H1 (cell line): ENCODE measurements at regions not wholly inside any gene's neighbourhood (a gene's known extent, or its start where the extent isn't known, plus 50 kb on each side); places are given as distances from the start of the nearest gene placed in this dataset.

Source experiments
- CTCF ChIA-PET: fragments of 300-600 bp; sonication (Branson Sonifier 250); formaldehyde crosslinking; loops from one replicate; lab custom pipeline; 2021; ENCODE audit not compliant: partially characterized antibody; lab: Charles Lee
- POLR2A ChIA-PET: fragments of 300-600 bp; sonication (Branson Sonifier 250); formaldehyde crosslinking; loops from one replicate; lab custom pipeline; 2021; ENCODE audit warnings: inconsistent platforms; ENCODE audit not compliant: partially characterized antibody; lab: Charles Lee
- DNase-seq, 2 experiments: peaks; one replicate each; pipeline versions ENCODE4 v3.0.0 to v3.0.0-alpha.2; 2010 to 2022; ENCODE audit warnings: low spot score in 2 of 2, low read depth in 1 of 2, mixed read lengths in 1 of 2
- FAIRE-seq: peaks from 2 replicates; lab custom pipeline; 2011; peaks lifted over from hg19 to GRCh38; lab: Jason Lieb, UNC
- H2AFZ ChIP-seq: 2 replicates; pipeline ENCODE4 v1.8.1; 2012; ENCODE audit warnings: low read length, inconsistent platforms
- H2AK5ac ChIP-seq: 2 replicates; pipeline ENCODE4 v1.6.1; 2013; ENCODE audit warnings: low read depth, low read length
- H2BK120ac ChIP-seq: replicated peaks from 2 replicates; pipeline ENCODE3; 2013; ENCODE audit warnings: low read depth, low read length, inconsistent platforms
- H2BK12ac ChIP-seq: 2 replicates; pipeline ENCODE4 v1.6.1; 2013; ENCODE audit warnings: low read depth, low read length
- H2BK15ac ChIP-seq: 2 replicates; pipeline ENCODE4 v1.6.1; 2013; ENCODE audit warnings: low read length
- H2BK20ac ChIP-seq: 2 replicates; pipeline ENCODE4 v1.6.1; 2013; ENCODE audit warnings: low read length
- H2BK5ac ChIP-seq: 2 replicates; pipeline ENCODE4 v1.6.1; 2013; ENCODE audit warnings: low read depth, low read length
- H3K14ac ChIP-seq: 2 replicates; pipeline ENCODE4 v1.6.1; 2013; ENCODE audit warnings: inconsistent platforms; ENCODE audit not compliant: insufficient read length
- H3K18ac ChIP-seq: 2 replicates; pipeline ENCODE4 v1.6.1; 2013; ENCODE audit warnings: low read length; ENCODE audit errors: extremely low read depth
- H3K23ac ChIP-seq: 2 replicates; pipeline ENCODE4 v1.6.1; 2013; ENCODE audit warnings: inconsistent platforms; ENCODE audit not compliant: insufficient read length
- H3K23me2 ChIP-seq: 2 replicates; pipeline ENCODE4 v1.6.1; 2013; ENCODE audit warnings: low read depth, low read length
- H3K27ac ChIP-seq: 2 replicates; pipeline ENCODE4 v1.6.1; 2011; ENCODE audit warnings: low read depth, low read length, inconsistent platforms
- H3K27me3 ChIP-seq, 4 experiments: replicated peaks in 1 of 4; 1 replicate in 1 of 4; 2 replicates in 3 of 4; pipeline versions ENCODE4 v1.6.1 to v1.8.1; 2011 to 2013; ENCODE audit warnings: low read length in 3 of 4, mild to moderate bottlenecking in 3 of 4, inconsistent platforms in 2 of 4, mixed read lengths in 2 of 4, moderate library complexity in 1 of 4; ENCODE audit not compliant: control insufficient read depth in 3 of 4, insufficient read depth in 3 of 4; ENCODE audit errors: extremely low read depth in 1 of 4
- H3K36me3 ChIP-seq, 4 experiments: 2 replicates each; pipeline versions ENCODE4 v1.6.1 to v1.8.1; 2011 to 2013; ENCODE audit warnings: mild to moderate bottlenecking in 4 of 4, low read length in 3 of 4, moderate library complexity in 2 of 4, control low read depth in 1 of 4, inconsistent platforms in 1 of 4; ENCODE audit not compliant: insufficient read depth in 4 of 4, control insufficient read depth in 2 of 4
- H3K4ac ChIP-seq: replicated peaks from 2 replicates; pipeline ENCODE3; 2013; ENCODE audit warnings: low read length, low read depth, mixed read lengths, inconsistent platforms; ENCODE audit not compliant: insufficient read length
- H3K4me1 ChIP-seq, 4 experiments: replicated peaks in 1 of 4; 1 replicate in 1 of 4; 2 replicates in 3 of 4; pipeline versions ENCODE4 v1.6.1 to v1.8.1; 2011 to 2013; ENCODE audit warnings: low read length in 3 of 4, inconsistent platforms in 2 of 4, mixed read lengths in 1 of 4; ENCODE audit not compliant: insufficient read depth in 4 of 4, control insufficient read depth in 3 of 4
- H3K4me2 ChIP-seq, 2 experiments: 2 replicates each; pipeline versions ENCODE4 v1.6.1 to v1.8.1; 2011 to 2013; ENCODE audit warnings: low read depth in 2 of 2, low read length in 2 of 2, control low read depth in 1 of 2, inconsistent platforms in 1 of 2, mild to moderate bottlenecking in 1 of 2; ENCODE audit not compliant: insufficient read depth in 1 of 2
- H3K4me3 ChIP-seq, 4 experiments: fragments of 200-600, 300-600 bp in 1 of 4; sonication (generic), shearing (Covaris generic), sonication (Bioruptor Twin) in 1 of 4; 2 replicates each; pipeline versions ENCODE4 v1.5.1 to v1.8.1; 2011 to 2016; ENCODE audit warnings: low read length in 4 of 4, low read depth in 3 of 4, control low read depth in 2 of 4, inconsistent platforms in 2 of 4, mild to moderate bottlenecking in 2 of 4, mixed read lengths in 1 of 4, moderate library complexity in 1 of 4; ENCODE audit not compliant: insufficient read depth in 2 of 4; ENCODE audit errors: extremely low read depth in 1 of 4
- H3K56ac ChIP-seq: replicated peaks from 2 replicates; pipeline ENCODE3; 2013; ENCODE audit warnings: low read depth, mild to moderate bottlenecking, mixed read lengths, low read length, inconsistent platforms; ENCODE audit not compliant: insufficient read length
- H3K79me1 ChIP-seq: 2 replicates; pipeline ENCODE4 v1.6.1; 2013; ENCODE audit warnings: low read depth, low read length, control low read depth
- H3K79me2 ChIP-seq, 2 experiments: 2 replicates each; pipeline versions ENCODE4 v1.6.1 to v1.8.1; 2012 to 2013; ENCODE audit warnings: low read length in 2 of 2, mild to moderate bottlenecking in 2 of 2, inconsistent platforms in 1 of 2; ENCODE audit not compliant: insufficient read depth in 2 of 2, control insufficient read depth in 1 of 2
- H3K9ac ChIP-seq, 4 experiments: replicated peaks in 1 of 4; 1 replicate in 1 of 4; 2 replicates in 3 of 4; pipeline versions ENCODE4 v1.6.1 to v1.8.1; 2011 to 2013; ENCODE audit warnings: low read depth in 3 of 4, low read length in 3 of 4, control low read depth in 2 of 4, mild to moderate bottlenecking in 2 of 4, moderate library complexity in 2 of 4, inconsistent platforms in 1 of 4; ENCODE audit errors: extremely low read depth in 1 of 4
- H3K9me3 ChIP-seq, 2 experiments: 2 replicates each; pipeline versions ENCODE4 v1.6.1 to v1.8.1; 2012 to 2013; ENCODE audit warnings: mild to moderate bottlenecking in 2 of 2, moderate library complexity in 2 of 2, control low read depth in 1 of 2, inconsistent platforms in 1 of 2, low read depth in 1 of 2, low read length in 1 of 2, mixed read lengths in 1 of 2; ENCODE audit not compliant: insufficient read depth in 2 of 2
- H4K20me1 ChIP-seq, 2 experiments: replicated peaks in 1 of 2; 2 replicates each; pipeline versions ENCODE3 to v1.8.1; 2011 to 2013; ENCODE audit warnings: inconsistent platforms in 2 of 2, low read length in 2 of 2, mild to moderate bottlenecking in 1 of 2; ENCODE audit not compliant: insufficient read depth in 2 of 2, control insufficient read depth in 1 of 2
- H4K5ac ChIP-seq: 2 replicates; pipeline ENCODE4 v1.6.1; 2013; ENCODE audit warnings: low read length, low read depth, mixed read lengths, inconsistent platforms; ENCODE audit not compliant: insufficient read length
- H4K8ac ChIP-seq: 2 replicates; pipeline ENCODE4 v1.8.0; 2013; ENCODE audit warnings: mild to moderate bottlenecking, moderate library complexity, low read length, inconsistent platforms; ENCODE audit not compliant: insufficient read depth; ENCODE audit errors: extremely low read depth
- H4K91ac ChIP-seq: replicated peaks from 2 replicates; pipeline ENCODE3; 2013; ENCODE audit warnings: low read length, mixed read lengths, inconsistent platforms; ENCODE audit not compliant: insufficient read length
- GABPA ChIP-seq: IDR thresholded peaks from 2 replicates; pipeline ENCODE4 v1.6.1; 2011; ENCODE audit warnings: mild to moderate bottlenecking, low read length, moderate library complexity, borderline replicate concordance; ENCODE audit not compliant: insufficient read depth
- NANOG ChIP-seq: IDR thresholded peaks from 2 replicates; pipeline ENCODE4 v1.6.1; 2011; ENCODE audit warnings: low read length, low read depth, mild to moderate bottlenecking, inconsistent platforms; ENCODE audit not compliant: insufficient read depth, poor library complexity, severe bottlenecking
- TCF12 ChIP-seq: IDR thresholded peaks from 2 replicates; pipeline ENCODE4 v1.6.1; 2011; ENCODE audit warnings: low read depth, mild to moderate bottlenecking, low read length
- WGBS, 2 experiments: shearing (Covaris generic) in 1 of 2; methylation state at CpG; one replicate each; pipeline versions ENCODE4 v1.1.6 to v1.1.7; 2013 to 2015; ENCODE audit warnings: low lambda C conversion rate in 2 of 2, mixed read lengths in 2 of 2, inconsistent platforms in 1 of 2, low coverage in 1 of 2, missing lambda C conversion rate in 1 of 2; ENCODE audit not compliant: insufficient replicate concordance in 2 of 2, insufficient coverage in 1 of 2, insufficient read length in 1 of 2; ENCODE audit errors: extremely low coverage in 1 of 2, missing lambda C conversion rate in 1 of 2; 5-methylcytosine and 5-hydroxymethylcytosine counted together

DNA sequence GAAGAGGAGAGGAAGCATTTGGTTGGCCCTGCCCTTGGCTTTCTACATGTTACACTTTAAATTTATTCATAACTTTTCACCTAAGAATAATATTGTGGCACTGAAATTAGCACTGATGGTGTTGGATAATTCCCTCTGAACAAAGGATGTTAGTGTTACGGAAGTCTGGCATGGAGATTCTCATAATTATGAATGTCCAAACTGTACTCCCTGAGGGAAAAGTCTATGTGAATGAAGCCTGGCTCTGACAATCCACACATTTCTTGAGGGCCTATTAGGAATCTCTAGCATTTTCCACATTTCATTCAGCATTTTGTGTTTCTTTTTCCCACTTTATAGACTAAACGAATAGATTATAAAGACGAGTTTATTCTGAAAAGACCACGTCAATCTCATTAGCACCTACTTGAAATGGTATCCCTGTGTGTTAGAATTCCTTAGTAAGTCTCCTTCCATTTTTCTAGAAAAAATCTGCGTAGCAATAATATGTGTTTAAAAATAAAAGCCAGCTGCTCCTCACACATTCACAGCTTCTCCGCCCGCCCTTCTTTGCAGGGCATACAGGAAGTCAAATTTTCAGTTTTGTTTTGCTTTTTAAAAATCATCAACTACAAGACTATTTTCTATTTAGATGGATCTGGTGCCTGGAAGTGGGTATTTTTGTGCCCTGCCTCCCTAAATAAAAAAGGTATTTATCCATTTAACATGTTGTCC lies 131.8 kb upstream of the PALS2 start:
- H2AFZ ChIP-seq = no peak overlapping the region
- no peak overlapping the region for H2BK15ac ChIP-seq
- H2BK5ac ChIP-seq = no peak overlapping the region
- no peaks in the 10 kb centered on the region for H4K20me1 ChIP-seq
- no peaks in the 10 kb centered on the region for H3K36me3 ChIP-seq
- no peak overlapping the region for H2AK5ac ChIP-seq
- H3K23ac ChIP-seq = no peak overlapping the region
- peaks cover 0 to 11% (median 7%) of the 10 kb centered on the region in 4 experiments; a peak in 3 of 7 replicates for H3K4me1 ChIP-seq
- TF ChIP-seq NANOG (no peak), GABPA (no peak), TCF12 (no peak)
- H3K79me1 ChIP-seq = no peaks in the 10 kb centered on the region
- no peak overlapping the region for H2BK12ac ChIP-seq
- no peak overlapping the region for H2BK120ac ChIP-seq
- no peak overlapping the region for H3K27ac ChIP-seq
- H3K27me3 ChIP-seq = no peaks in the 10 kb centered on the region; a peak in 1 of 7 replicates
- H4K91ac ChIP-seq = no peak overlapping the region
- H2BK20ac ChIP-seq = no peak overlapping the region
- no peaks in the 10 kb centered on the region for H3K79me2 ChIP-seq
- WGBS, 2 experiments = 92% methylated on average over 7 of the region's 7 CpGs; no CpG with 5 or more reads in 1 of the 2 experiments
- FAIRE-seq = no peak
- H3K56ac ChIP-seq = no peak overlapping the region
- no peak overlapping the region for H3K4me3 ChIP-seq
- CTCF ChIA-PET = no interaction called here
- DNase-seq = no peak
- no peak overlapping the region for H4K8ac ChIP-seq
- no peak overlapping the region for H4K5ac ChIP-seq
- no peak overlapping the region for H3K9ac ChIP-seq
- H3K9me3 ChIP-seq = no peaks in the 10 kb centered on the region; a peak in 1 of 4 replicates
- no peak overlapping the region for H3K4ac ChIP-seq
- H3K14ac ChIP-seq = no peak overlapping the region
- no peak overlapping the region for H3K18ac ChIP-seq
- H3K4me2 ChIP-seq = no peak overlapping the region
- POLR2A ChIA-PET = interaction anchor here (1.3 to 1.7 kb wide), 2 partner anchors 54 to 684 kb away, joined by 3 read pairs; partner anchors contain the start of gene CYCS
- no peaks in the 10 kb centered on the region for H3K23me2 ChIP-seq
